ENCODE measurements at regions not wholly inside any gene's neighbourhood (a gene's known extent, or its start where the extent isn't known, plus 50 kb on each side); places are given as distances from the start of the nearest gene placed in this dataset.

- no peak for TF ChIP-seq CTCF (IDR thresholded peaks at IDR 0.05; ENCODE audit: borderline replicate concordance)
- Histone ChIP-seq H3K27me3 (ENCODE audit: low read depth) (no peaks in the 10 kb centered on the region), H3K36me3 (no peaks in the 10 kb centered on the region), H3K9me3 (replicated peaks) (peaks cover 43% of the 10 kb centered on the region), H3K27ac (replicated peaks) (no peak overlapping the region), H3K4me1 (no peaks in the 10 kb centered on the region), H3K4me3 (no peak overlapping the region)
- DNase-seq = no peak
- intact Hi-C loops (cut with micrococcal nuclease) = no loop called here
Measured at GRCh38 chr7:52825611-52826010, 209.8 kb upstream of the POM121L12 start.

- no peak for DNase-seq
- no peaks in the 10 kb centered on the region for H3K4me1 ChIP-seq
- peaks cover 33% of the 10 kb centered on the region for H3K9me3 ChIP-seq (replicated peaks)
- intact Hi-C loops (cut with micrococcal nuclease) = no loop called here
- no peaks in the 10 kb centered on the region for H3K36me3 ChIP-seq
- no peak overlapping the region for H3K27ac ChIP-seq (replicated peaks)
- H3K4me3 ChIP-seq = no peak overlapping the region
- H3K27me3 ChIP-seq (ENCODE audit: low read depth) = no peaks in the 10 kb centered on the region
- no peak for TF ChIP-seq CTCF (IDR thresholded peaks at IDR 0.05; ENCODE audit: borderline replicate concordance)
Measured at GRCh38 chr7:52811537-52811936, 223.9 kb upstream of the POM121L12 start.

GRCh38 chr7:52799817-52800216 lies 235.6 kb upstream of the POM121L12 start:
- DNase-seq = no peak
- Histone ChIP-seq H3K4me1 (no peaks in the 10 kb centered on the region), H3K9me3 (replicated peaks) (peaks cover 12% of the 10 kb centered on the region), H3K4me3 (no peak overlapping the region), H3K27ac (replicated peaks) (no peak overlapping the region), H3K27me3 (ENCODE audit: low read depth) (no peaks in the 10 kb centered on the region), H3K36me3 (no peaks in the 10 kb centered on the region)
- intact Hi-C loops (cut with micrococcal nuclease) = no loop called here
- no peak for TF ChIP-seq CTCF (IDR thresholded peaks at IDR 0.05; ENCODE audit: borderline replicate concordance)

DNA sequence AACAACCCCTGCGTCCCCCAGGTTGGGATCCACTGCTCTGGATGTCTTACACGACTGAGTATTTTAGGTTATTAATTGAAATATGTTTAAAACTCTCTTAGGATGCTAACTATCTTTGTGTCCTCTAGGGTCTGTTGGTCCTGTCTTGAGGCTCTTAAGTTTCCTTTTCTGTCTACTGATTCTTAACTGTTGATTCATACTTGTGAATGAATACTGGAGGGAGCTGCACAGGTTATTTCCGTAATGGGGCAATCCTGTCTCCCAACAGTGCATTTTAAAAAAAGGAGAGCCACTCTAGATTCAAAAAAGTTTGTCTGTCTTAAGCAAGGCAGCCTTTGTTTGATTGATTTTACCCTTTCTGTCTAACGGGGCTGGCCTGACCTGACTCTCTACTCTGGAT lies 237.6 kb upstream of the POM121L12 start:
- Histone ChIP-seq H3K27me3 (ENCODE audit: low read depth) (no peaks in the 10 kb centered on the region), H3K27ac (replicated peaks) (no peak overlapping the region), H3K4me3 (no peak overlapping the region), H3K9me3 (replicated peaks) (peaks cover 12% of the 10 kb centered on the region), H3K4me1 (no peaks in the 10 kb centered on the region), H3K36me3 (no peaks in the 10 kb centered on the region)
- intact Hi-C loops (cut with micrococcal nuclease) = no loop called here
- DNase-seq = no peak
- no peak for TF ChIP-seq CTCF (IDR thresholded peaks at IDR 0.05; ENCODE audit: borderline replicate concordance)

GRCh38 chr7:52794621-52795020 lies 240.8 kb upstream of the POM121L12 start:
- intact Hi-C loops (cut with micrococcal nuclease) = no loop called here

More at GRCh38 chr7:52794621-52795020, 240.8 kb upstream of the POM121L12 start:
- DNase-seq = no peak
- H3K27ac ChIP-seq (replicated peaks) = no peak overlapping the region
- H3K27me3 ChIP-seq (ENCODE audit: low read depth) = no peaks in the 10 kb centered on the region
- peaks cover 9% of the 10 kb centered on the region for H3K9me3 ChIP-seq (replicated peaks)
- no peaks in the 10 kb centered on the region for H3K36me3 ChIP-seq
- H3K4me1 ChIP-seq = no peaks in the 10 kb centered on the region
- H3K4me3 ChIP-seq = no peak overlapping the region
- no peak for TF ChIP-seq CTCF (IDR thresholded peaks at IDR 0.05; ENCODE audit: borderline replicate concordance)
